HG03439 (cell line): ENCODE measurements at regions not wholly inside any gene's neighbourhood (a gene's known extent, or its start where the extent isn't known, plus 50 kb on each side); places are given as distances from the start of the nearest gene placed in this dataset.
"Not testable (repeated sequence)": the region's sequence is repeated elsewhere in the genome, so short reads cannot be mapped to it uniquely, and the experiment has no call there.

Experiments
- ATAC-seq: cut with Tn5 transposase; IDR thresholded peaks from one replicate; pipeline ENCODE4 v1.9.1; 2021; ENCODE audit warnings: mild to moderate bottlenecking, moderate library complexity; ENCODE audit not compliant: unreplicated experiment

GRCh38 chr5:114830114-114830513, 339.6 kb downstream of the TRIM36 start:
- ATAC-seq, result no peak

GRCh38 chr5:114822863-114823262, 346.8 kb downstream of the TRIM36 start:
- no peak for ATAC-seq

- no peak for ATAC-seq
These were observed 347.3 kb downstream of the TRIM36 start for GRCh38 chr5:114822436-114822835.

GRCh38 chr5:114790403-114790792, 379.3 kb downstream of the TRIM36 start:
- ATAC-seq, result no peak

- peak; percentile 81 for ATAC-seq
These were observed 379.8 kb downstream of the TRIM36 start for GRCh38 chr5:114789773-114790402.

GRCh38 chr5:114782869-114783268, 386.8 kb downstream of the TRIM36 start:
- ATAC-seq, result no peak

GRCh38 chr5:114782177-114782576, 387.5 kb downstream of the TRIM36 start:
- ATAC-seq, result no peak

- no peak for ATAC-seq
These were observed 389.4 kb downstream of the TRIM36 start for GRCh38 chr5:114780290-114780689.

- no peak for ATAC-seq
These were observed 382.5 kb downstream of the KCNN2 start for GRCh38 chr5:114744406-114744805.

GRCh38 chr5:114734238-114734637, 372.4 kb downstream of the KCNN2 start:
- ATAC-seq, result no peak

- no peak for ATAC-seq
These were observed 368.1 kb downstream of the KCNN2 start for GRCh38 chr5:114729986-114730385.

- ATAC-seq, result no peak
These were observed 365.5 kb downstream of the KCNN2 start for GRCh38 chr5:114727358-114727757.

GRCh38 chr5:114726131-114726530, 364.3 kb downstream of the KCNN2 start:
- ATAC-seq, result no peak

GRCh38 chr5:114719268-114719667, 357.4 kb downstream of the KCNN2 start:
- ATAC-seq, result no peak

- ATAC-seq, result no peak
These were observed 355.1 kb downstream of the KCNN2 start for GRCh38 chr5:114716955-114717354.

GRCh38 chr5:114704225-114704893, 342.5 kb downstream of the KCNN2 start:
- not testable (repeated sequence) for ATAC-seq

GRCh38 chr5:114702731-114703130, 340.9 kb downstream of the KCNN2 start:
- ATAC-seq, result no peak

- ATAC-seq, result no peak
These were observed 340.3 kb downstream of the KCNN2 start for GRCh38 chr5:114702136-114702535.

GRCh38 chr5:114700823-114701222, 339.0 kb downstream of the KCNN2 start:
- no peak for ATAC-seq

- ATAC-seq, result no peak
These were observed 333.5 kb downstream of the KCNN2 start for GRCh38 chr5:114695292-114695904.

GRCh38 chr5:114686356-114686755, 324.5 kb downstream of the KCNN2 start:
- ATAC-seq, result no peak

- no peak for ATAC-seq
These were observed 316.9 kb downstream of the KCNN2 start for GRCh38 chr5:114678778-114679177.
